NCI-H1436 (cell line): ENCODE measurements at regions not wholly inside any gene's neighbourhood (a gene's known extent, or its start where the extent isn't known, plus 50 kb on each side); places are given as distances from the start of the nearest gene placed in this dataset.
A peak's percentile ranks its signal among the peaks of the same experiment; 100 is the strongest.

ENCODE experiments used
- DNase-seq: peaks from one replicate; lab custom pipeline; 2025; lab: John Stamatoyannopoulos, UW

DNA sequence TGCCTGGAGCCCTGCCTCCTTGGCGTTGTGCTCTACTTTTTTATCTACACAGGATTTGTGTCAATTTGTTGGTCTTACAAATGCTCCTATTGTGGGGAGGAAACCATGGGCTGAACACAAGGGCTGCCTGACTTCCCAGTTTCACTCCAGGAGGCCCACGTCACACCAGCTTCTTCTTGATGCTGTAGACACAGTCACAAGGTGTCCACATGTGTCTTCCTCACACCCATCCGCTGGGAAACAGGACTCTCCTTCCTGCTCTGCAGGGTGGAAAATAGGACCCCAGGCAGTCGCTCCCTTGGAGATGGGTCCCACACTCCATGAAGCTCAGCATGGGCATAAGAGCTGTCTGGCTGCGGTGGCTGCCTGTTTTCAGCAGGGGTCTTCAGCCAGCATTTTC lies 468.2 kb downstream of the EPHA4 start:
- no peak for DNase-seq

DNA sequence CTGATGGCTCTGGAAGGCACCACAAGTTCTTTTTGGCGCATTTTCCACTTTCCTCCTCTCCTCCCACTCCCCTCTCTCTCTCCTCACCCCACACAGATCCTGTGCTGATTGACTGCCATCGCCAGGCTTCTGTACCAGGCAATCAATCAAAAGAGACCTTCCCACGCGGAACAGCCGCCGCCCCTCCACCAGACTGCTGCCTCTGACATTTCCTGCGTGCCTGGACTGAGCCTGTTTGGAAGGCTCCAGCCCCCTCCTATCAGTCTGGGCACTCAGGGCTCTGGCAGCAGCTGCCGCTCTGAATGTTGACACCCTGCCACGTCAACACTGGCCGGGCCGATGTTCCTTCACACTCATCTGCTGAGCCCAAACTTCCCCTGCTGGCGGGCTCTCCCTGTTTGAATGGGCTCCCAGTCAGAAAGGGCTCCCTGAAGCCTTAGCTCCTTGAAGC lies 467.7 kb downstream of the EPHA4 start:
- DNase-seq = no peak

DNA sequence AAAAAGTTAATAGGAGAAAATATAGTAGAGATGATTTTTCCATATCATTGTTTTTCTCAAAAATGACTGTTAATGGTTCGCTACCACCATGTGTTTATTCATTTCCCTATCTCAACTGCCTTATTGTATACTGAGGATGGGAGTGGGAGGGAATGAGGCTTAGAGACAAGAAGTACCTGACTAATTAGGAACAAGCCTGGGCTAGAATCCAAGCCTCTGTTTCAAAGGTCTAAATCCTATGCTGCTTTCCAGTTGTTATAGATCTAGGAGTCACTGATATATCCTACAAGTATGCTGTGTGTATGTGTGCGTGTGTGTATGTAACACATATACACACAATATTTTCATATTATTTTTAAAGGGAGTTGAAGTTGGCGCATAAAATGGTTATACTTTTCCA lies 465.9 kb downstream of the EPHA4 start:
- no peak for DNase-seq

DNA sequence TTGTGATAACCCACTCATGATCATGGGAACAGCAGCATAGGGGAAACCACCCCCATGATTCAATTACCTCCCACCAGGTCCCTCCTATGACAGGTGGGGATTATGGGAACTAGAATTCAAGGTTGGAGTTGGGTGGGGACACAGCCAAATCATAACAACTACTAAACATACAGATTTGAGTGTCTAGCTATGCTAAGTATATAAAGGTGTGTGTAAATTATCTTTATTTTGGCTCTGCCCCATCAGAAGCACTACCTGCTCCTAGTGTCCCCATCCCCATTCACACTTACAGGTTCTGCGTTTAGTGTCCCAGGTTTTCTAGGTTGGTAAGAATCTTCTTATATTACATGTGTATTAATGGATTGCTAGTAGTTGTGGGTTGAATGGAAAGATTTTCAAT lies 464.7 kb downstream of the EPHA4 start:
- no peak for DNase-seq

DNA sequence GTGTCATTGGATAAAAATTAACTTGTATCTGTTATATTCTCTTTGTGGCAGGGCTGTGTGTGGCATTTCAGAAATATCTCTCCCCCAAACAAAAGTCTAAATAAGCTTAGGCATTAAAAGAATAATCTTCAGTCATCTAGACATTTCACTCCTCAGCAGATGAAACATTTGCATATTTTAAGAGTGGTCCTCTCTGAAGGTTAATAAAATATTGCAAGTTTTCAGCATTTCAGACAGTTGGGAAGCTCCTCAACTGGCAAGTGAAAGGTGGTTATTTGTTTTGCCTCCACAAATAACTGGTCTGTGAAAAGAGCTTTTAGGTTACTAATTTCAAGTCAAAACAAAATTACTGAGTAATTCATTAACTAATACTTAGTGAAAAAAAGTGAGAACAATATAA lies 462.6 kb downstream of the EPHA4 start:
- no peak for DNase-seq

DNA sequence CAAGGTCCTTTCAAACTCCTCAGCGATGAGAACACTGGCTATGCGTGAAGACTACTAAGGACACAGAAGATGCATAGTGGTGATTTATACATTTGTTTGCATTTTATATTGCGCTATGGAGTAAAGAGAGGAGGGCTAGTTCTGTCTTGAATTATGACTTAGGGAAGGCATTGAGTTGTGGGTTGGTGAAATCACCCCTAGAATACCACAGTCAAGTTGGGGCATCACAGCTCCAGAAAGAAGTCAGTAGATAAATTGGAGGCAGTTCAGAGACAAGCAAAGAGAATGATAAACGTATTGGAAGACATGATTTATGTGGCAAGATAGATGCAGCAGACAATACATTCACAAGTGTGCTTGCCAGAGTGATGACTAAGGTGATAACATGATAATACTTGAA lies 460.4 kb downstream of the EPHA4 start:
- DNase-seq = no peak

DNA sequence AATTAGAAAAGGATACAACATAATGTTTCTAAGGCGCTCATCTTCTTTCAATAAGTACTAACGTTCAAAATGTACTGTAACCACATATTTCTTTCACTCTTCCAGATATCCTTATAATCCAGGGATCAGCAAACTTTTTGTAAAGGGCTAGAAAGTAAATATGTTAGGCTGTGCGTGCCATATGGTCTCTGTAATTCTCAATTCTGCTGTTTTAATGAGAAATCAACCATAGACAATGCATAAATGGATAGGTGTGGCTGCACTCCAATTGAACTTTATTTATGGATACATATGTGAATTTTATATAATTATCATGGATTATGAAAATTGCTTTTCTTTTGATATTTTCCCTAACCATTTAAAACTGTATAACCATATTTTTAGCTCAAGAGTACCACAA lies 459.4 kb downstream of the EPHA4 start:
- no peak for DNase-seq

DNA sequence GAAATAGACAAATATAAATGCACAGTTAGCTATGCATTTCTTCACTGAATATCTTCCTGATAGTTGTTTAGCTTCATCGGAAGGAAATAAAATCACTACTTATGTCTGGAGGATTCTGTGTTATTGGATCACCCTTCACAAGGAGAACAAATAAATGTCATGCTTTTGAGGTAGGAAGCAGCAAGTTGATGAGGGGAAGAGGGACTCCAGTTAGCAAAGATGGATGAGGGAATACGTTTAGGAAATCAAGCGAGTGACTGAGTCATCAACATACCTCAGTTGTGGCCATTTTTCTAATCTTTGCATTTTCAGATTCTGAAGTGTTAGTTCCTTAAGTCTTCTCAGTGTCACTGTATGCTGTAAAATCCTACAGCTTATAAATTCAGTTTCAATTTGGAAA lies 456.2 kb downstream of the EPHA4 start:
- DNase-seq = no peak

DNA sequence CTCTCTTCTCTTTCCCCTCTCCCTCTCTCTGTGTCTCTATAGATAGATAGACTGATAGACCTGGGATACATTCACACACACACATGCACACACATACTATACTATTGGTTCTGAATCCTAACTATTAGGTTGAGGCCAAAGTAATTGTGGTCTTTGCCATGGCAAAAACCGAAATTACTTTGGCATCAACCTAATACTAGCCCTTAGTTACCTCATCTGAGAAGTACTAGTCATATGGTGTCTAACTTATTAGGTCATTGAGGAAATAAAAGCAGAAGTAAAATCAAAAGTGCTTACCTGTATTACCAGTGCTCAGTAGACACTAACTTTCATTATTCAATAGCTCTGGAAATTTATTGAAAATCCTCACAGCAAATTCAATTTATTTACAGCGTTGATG lies 451.5 kb downstream of the EPHA4 start:
- no peak for DNase-seq

DNA sequence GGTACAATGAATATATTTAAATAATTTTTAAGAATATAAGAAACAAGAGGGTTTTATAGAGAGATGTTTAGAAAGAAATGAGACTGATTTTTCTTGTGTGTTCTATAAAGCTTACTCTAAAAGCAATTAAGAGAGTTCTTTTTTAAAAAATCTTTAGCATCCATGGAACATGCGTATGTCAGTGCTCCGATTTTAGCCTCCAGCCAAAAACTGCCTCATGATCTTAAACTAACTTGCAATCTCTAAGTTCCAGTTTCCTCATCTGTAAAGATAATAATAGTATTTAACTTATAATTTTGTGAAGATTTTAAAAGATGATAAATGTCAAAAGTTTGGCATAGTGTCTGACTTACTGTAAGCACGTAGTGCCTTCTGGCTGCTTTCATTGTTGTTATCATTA lies 448.7 kb downstream of the EPHA4 start:
- no peak for DNase-seq

DNA sequence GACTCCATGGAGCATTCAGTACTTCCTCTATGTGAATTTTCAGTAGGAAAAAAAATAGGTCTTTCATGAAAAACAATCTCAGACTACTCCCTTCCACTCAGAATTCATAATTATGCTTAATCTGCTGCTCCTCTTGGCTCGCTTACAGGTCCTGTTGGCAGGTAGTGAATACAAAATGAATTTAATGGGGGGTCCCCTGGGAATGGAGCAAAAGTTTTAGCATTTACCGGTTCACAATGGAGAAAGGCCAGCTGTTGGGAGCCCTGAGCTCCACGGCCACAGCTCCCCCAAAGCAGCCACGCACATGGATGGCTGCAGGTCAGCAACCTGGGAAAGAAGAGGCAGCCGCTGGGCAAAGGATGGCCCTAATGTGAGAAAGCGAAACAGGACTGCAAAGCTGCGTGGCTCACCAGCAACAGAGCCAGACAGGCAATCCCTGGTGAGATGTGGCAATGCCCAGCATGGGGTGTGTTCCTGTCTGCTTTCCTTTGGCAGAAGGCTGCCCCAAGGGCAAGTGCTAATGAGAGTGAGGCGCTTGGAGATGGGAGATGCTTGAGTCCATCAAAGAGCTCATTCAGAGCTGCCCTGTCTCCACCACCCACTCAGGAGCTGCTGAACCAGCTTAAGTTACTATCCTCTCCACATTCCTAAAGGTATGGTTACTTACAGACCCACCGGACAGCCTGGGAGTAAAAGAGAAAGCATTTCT lies 447.4 kb downstream of the EPHA4 start:
- peak; percentile 83 for DNase-seq

DNA sequence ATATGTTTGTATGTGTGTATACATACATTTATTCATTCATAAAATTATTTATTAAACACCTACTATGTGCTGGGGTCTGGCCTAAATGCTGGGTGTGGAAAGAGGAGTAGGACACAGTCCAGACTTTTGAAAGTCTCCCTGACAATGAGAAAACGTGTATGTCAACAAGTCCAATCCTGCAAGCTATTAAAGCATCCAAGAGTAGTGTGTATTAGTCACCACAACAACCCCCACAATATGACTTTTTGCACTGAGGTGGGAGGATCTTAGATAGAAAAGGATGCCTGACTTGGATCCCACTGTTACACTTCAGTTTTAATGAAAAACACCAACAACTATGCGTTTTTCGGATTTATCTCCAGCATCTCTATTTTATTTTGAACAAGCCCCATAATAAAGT lies 446.4 kb downstream of the EPHA4 start:
- DNase-seq = no peak

DNA sequence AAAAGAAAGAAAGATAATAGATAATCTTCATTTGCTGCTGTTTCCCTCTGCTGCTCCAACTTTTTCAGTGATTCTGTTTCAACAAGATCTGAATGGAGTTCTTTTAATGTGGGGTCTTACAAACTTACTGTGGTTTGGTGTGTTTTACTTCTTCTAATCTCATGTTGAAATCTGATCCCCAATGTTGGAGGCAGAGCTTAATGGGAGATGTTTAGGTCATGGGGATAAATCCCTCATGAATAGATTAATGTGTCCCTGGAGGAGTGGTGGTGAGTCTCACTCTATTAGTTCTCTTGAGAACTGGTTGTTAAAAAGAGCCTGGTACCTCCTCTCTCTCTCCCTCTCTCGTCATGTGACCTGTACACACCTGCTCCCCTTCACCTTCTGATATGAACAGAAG lies 442.4 kb downstream of the EPHA4 start:
- DNase-seq = peak; percentile 38

DNA sequence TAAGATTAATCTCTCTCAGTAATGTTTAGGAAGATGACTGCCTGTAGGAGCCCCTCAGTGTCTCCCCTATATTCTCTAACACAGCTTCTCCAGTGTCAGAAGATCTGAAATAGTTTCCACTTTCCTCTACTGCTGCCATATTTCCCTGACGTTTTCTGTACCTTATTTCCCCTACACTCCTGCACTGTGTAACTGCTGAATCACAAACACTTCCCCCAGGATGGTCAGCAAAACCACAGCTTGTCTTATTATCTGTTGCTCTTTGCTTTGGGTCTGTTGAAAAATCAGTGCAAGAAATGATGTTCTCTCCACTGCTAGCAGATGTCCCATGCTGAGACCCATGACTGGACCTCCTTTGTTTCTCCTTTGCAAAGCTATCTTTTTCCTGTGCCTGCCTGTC lies 441.7 kb downstream of the EPHA4 start:
- DNase-seq = no peak

DNA sequence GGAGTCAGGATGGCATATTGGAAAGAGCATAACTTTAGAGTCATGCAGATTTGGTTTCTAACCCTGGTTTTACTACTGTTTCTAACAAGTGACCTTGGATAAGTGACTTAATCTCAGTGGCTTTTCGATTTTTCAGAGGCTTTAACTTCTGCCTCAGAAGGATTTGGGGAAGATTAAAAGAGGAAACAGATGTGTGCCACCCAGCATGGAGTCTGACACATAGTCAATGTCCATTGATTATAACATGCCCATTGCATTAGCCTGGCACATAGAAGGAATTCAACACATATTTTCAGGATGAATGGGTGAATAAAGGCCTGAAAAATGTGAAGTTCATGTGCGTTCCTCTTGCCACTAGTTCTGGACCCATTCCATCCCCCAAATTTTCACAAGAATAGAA lies 438.2 kb downstream of the EPHA4 start:
- no peak for DNase-seq

DNA sequence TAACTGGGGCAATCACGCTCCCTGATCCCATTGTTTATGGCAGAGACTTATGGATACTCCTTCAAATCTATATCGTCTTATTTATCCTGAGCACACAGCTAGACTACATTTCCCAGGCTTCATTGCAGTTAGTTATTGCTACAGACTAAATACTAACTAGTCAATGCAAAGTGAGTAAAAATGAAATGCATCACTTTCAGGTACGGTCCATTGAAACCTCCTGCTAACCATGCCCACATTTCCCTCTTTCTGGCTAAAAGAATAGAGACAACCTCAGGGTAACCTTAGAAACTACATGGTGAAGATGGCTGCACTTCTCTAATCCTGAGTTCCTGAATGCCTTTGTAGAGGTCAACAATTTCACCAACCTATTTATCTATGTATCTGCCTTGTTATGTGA lies 437.4 kb downstream of the EPHA4 start:
- no peak for DNase-seq

DNA sequence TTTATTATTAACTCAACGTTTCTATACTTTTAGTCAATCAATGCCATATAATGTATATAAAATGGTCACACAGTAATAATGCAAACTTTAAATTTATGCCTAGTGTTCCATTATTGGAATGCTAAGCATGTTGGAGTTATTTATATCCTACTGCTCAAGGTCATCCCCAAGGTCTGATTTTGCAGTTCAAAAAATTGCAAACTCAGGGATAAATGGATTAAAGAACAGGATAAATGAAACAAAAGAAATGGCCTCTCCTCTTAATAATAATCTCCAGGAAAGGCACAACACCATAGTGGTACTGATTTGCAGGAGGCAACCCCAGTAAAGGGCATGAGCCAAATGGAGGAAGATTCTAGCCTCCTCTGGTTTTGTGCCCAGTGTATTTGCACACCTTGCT lies 436.4 kb downstream of the EPHA4 start:
- DNase-seq = no peak

DNA sequence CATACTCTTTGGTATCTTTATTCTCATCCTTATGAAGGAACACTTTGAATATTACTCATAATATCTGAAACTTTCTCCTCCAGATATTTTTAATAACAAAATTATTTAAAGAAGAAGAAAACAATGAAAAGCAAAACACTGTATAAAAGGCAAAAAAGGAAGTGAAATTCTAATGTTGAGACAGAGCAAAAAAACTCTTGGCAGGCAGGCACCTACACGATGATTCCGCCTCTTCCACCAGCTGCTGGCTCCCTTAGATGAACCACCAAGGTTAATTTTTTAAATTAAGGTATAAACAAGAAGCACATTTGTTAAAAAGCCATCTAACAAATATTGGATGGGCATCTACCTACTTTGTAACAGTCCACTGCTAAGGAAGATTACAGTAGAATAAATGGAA lies 434.7 kb downstream of the EPHA4 start:
- DNase-seq = no peak

DNA sequence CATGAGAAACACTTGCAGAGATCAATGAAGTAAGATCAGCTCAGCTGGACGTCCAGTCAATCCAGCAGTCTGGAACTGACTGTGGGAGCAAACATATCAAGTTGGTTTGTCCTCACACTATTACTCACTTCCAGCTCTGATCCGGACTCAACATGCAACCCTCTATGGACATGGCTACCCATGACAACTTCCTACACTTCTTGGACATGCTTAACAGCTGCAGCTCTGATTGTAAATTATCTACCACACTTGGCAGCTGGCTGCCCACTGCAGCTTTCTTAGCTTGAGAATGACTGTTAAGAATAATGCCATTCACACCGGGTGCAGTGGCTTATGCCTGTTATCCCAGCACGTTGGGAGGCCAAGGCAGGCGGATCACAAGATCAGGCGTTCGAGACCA lies 429.8 kb downstream of the EPHA4 start:
- no peak for DNase-seq

DNA sequence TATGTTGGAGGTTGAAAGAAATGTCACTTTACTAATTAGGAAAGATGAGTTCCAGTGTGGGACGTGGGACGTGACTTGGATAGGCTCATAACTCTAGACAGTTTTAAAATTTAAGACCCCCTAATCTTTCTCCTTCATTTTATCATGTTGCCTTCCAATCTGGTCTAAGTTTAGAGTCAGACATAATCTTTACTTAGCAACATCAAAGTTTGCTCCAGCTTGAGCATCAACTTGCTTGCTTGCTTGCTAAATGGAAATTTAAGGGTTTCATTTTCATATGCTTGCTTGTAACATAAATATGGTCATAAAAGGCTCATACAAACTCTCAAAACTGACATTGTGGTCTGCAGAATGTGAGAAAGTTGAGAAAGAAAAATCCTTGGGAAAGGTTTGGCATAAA lies 428.9 kb downstream of the EPHA4 start:
- no peak for DNase-seq

DNA sequence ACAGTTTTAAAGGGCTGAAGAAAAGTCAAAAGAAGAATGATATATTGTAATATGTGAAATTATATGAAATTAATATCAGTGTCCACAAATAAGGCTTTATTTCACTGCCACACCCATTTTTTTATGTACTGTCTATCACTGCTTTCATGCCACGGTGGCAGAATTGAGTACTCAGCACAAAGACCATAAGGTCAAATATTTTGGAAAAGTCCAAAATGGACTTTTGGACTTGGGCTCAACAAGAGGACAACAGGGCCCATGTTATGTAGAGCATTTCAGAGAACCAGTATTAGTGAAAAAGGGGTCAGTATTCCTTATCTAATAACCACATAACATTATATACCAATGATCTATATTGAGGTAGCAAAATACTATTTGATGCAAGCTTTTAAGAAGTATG lies 427.2 kb downstream of the EPHA4 start:
- no peak for DNase-seq

DNA sequence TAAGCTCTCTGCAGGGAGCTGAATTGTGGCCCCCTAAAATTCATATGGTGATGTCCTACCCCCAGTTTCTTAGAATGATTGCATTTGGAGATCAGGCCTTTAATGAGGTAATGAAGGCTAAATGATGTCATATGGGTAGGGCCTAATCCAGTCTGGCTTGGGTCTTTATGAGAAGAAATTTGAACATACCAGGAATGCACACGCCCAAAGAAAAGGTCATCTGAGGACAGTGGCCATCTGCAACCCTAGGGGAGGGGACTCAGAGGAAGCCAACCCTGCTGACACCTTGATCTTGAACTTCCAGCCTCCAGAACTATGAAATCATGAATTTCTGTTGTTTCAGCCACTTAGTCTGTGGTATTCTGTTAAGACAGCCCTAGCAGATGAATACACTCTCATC lies 426.7 kb downstream of the EPHA4 start:
- DNase-seq = no peak

DNA sequence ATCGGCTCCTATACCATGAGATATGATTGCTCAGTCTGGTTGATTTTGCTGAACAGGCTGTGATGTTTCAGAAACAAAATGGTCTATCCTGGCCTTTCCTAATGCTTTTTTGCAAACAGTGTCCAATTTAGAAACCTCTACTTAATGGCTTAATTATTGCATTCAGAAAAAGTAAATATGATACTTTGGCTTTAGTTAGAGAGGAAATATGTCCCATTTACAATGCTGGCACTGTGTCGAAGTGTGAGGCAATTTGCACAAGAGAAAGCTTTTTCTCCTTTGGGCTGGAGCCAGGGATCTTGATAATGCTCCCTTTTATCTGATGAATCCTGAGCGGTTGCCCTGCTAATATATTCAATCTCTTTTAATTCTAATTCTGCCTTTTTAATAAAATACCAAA lies 418.9 kb downstream of the EPHA4 start:
- peak; percentile 50 for DNase-seq

DNA sequence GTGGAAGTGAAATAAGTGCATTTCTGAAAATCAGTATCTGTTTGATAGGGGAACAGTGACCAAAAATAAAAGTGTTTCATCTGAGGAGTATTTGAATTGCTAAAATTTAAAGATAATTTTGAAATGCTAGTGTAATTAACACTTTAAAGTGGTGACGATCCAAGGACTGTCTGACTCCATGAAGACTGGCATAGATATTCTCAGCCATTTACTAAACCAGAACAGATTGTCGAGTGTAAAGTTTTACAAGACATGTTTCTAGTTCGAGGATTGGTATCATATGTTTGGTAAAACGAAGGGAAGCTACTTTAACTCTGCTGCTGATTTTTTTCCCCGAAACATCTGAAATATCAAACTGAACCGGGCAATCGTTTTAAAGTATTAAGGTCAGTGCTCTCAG lies 417.9 kb downstream of the EPHA4 start:
- no peak for DNase-seq
